Smooth muscle cell (in vitro differentiated cells): ENCODE measurements at regions not wholly inside any gene's neighbourhood (a gene's known extent, or its start where the extent isn't known, plus 50 kb on each side); places are given as distances from the start of the nearest gene placed in this dataset.

Source experiments
- DNase-seq: peaks from one replicate; lab custom pipeline; 2025; ENCODE audit not compliant: unreplicated experiment; lab: John Stamatoyannopoulos, UW
- H2AFZ ChIP-seq: fragments of 200-600 bp; sonication (generic); 2 replicates; pipeline ENCODE4 v1.6.0; 2016; ENCODE audit warnings: antibody characterized with exemption, low read depth, mild to moderate bottlenecking
- H3F3A ChIP-seq: fragments of 200-600 bp; sonication (generic); 2 replicates; pipeline ENCODE4 v1.6.0; 2017; ENCODE audit warnings: antibody characterized with exemption, low read depth
- H3K27ac ChIP-seq: fragments of 200-600 bp; sonication (generic); 2 replicates; pipeline ENCODE4 v1.5.1; 2016; ENCODE audit warnings: low read depth, mild to moderate bottlenecking
- H3K27me3 ChIP-seq: fragments of 200-600 bp; sonication (generic); 2 replicates; pipeline ENCODE4 v1.6.1; 2016; ENCODE audit warnings: low read depth, mild to moderate bottlenecking
- H3K36me3 ChIP-seq: fragments of 200-600 bp; sonication (generic); 2 replicates; pipeline ENCODE4 v1.5.1; 2016; ENCODE audit warnings: low read depth
- H3K4me1 ChIP-seq: fragments of 200-600 bp; sonication (generic); 2 replicates; pipeline ENCODE4 v1.5.1; 2016; ENCODE audit warnings: low read depth
- H3K4me2 ChIP-seq: fragments of 200-600 bp; sonication (generic); 2 replicates; pipeline ENCODE4 v1.6.0; 2016; ENCODE audit warnings: mild to moderate bottlenecking
- H3K4me3 ChIP-seq: fragments of 200-600 bp; sonication (generic); 2 replicates; pipeline ENCODE4 v1.5.1; 2016; ENCODE audit warnings: mild to moderate bottlenecking
- H3K79me2 ChIP-seq: fragments of 200-600 bp; sonication (generic); 2 replicates; pipeline ENCODE4 v1.6.0; 2016; ENCODE audit warnings: low read depth, mild to moderate bottlenecking
- H3K9ac ChIP-seq: fragments of 200-600 bp; sonication (generic); 2 replicates; pipeline ENCODE4 v1.6.0; 2016; ENCODE audit warnings: low read depth
- H3K9me3 ChIP-seq: fragments of 200-600 bp; sonication (generic); replicated peaks from 2 replicates; pipeline ENCODE4 v1.5.1; 2016; ENCODE audit warnings: low read depth
- H4K20me1 ChIP-seq: fragments of 200-600 bp; sonication (generic); 2 replicates; pipeline ENCODE4 v1.6.0; 2016; ENCODE audit warnings: low read depth
- CTCF ChIP-seq: fragments of 200-600 bp; sonication (generic); IDR thresholded peaks from 2 replicates; pipeline ENCODE4 v1.5.1; 2017; ENCODE audit warnings: borderline replicate concordance, mild to moderate bottlenecking, antibody characterized with exemption; ENCODE audit not compliant: insufficient read depth, poor library complexity, severe bottlenecking
- WGBS: methylation state at CpG from one replicate; pipeline ENCODE4 v1.1.7; 2016; ENCODE audit warnings: low lambda C conversion rate; 5-methylcytosine and 5-hydroxymethylcytosine counted together

- 69% methylated on average over 6 of the region's 6 CpGs for WGBS
- DNase-seq = no peak
- Histone ChIP-seq H3K4me3 (no peak overlapping the region), H2AFZ (no peak overlapping the region), H3F3A (no peaks in the 10 kb centered on the region), H3K27ac (no peak overlapping the region), H3K4me2 (no peak overlapping the region), H3K9ac (no peak overlapping the region), H3K36me3 (no peaks in the 10 kb centered on the region), H3K4me1 (no peaks in the 10 kb centered on the region), H3K27me3 (no peaks in the 10 kb centered on the region), H3K79me2 (no peaks in the 10 kb centered on the region), H3K9me3 (no peaks in the 10 kb centered on the region), H4K20me1 (no peaks in the 10 kb centered on the region)
- no peak for TF ChIP-seq CTCF
Measured at GRCh38 chr7:145845345-145845744, 271.3 kb upstream of the CNTNAP2 start.

GRCh38 chr7:145839814-145840213 is 276.8 kb upstream of the CNTNAP2 start:
- no peak overlapping the region for H3K4me2 ChIP-seq
- H3K27me3 ChIP-seq = no peaks in the 10 kb centered on the region
- H3K79me2 ChIP-seq = no peaks in the 10 kb centered on the region
- H3K4me3 ChIP-seq = no peak overlapping the region
- H3K9ac ChIP-seq = no peak overlapping the region
- no peaks in the 10 kb centered on the region for H4K20me1 ChIP-seq
- no peaks in the 10 kb centered on the region for H3F3A ChIP-seq
- no peak for TF ChIP-seq CTCF
- no peaks in the 10 kb centered on the region for H3K9me3 ChIP-seq
- DNase-seq = no peak
- H3K27ac ChIP-seq = no peak overlapping the region
- WGBS = 84% methylated on average over 1 of the region's 1 CpG
- H2AFZ ChIP-seq = no peak overlapping the region
- no peaks in the 10 kb centered on the region for H3K4me1 ChIP-seq
- H3K36me3 ChIP-seq = no peaks in the 10 kb centered on the region

- H3K4me1 ChIP-seq = no peaks in the 10 kb centered on the region
- no peaks in the 10 kb centered on the region for H3K9me3 ChIP-seq
- no peaks in the 10 kb centered on the region for H3K36me3 ChIP-seq
- no peak overlapping the region for H3K4me2 ChIP-seq
- TF ChIP-seq CTCF = no peak
- no peaks in the 10 kb centered on the region for H4K20me1 ChIP-seq
- H3K27me3 ChIP-seq = no peaks in the 10 kb centered on the region
- H3K4me3 ChIP-seq = no peak overlapping the region
- WGBS = 88% methylated on average over 4 of the region's 4 CpGs
- H3K79me2 ChIP-seq = no peaks in the 10 kb centered on the region
- DNase-seq = no peak
- H2AFZ ChIP-seq = no peak overlapping the region
- no peak overlapping the region for H3K27ac ChIP-seq
- no peak overlapping the region for H3K9ac ChIP-seq
- no peaks in the 10 kb centered on the region for H3F3A ChIP-seq
Measured at GRCh38 chr7:145831616-145832206, 284.9 kb upstream of the CNTNAP2 start.

- Histone ChIP-seq H3K4me3 (no peak overlapping the region), H3K36me3 (no peaks in the 10 kb centered on the region)
- 85% methylated on average over 8 of the region's 8 CpGs for WGBS
Measured at GRCh38 chr7:145817687-145818086, 298.9 kb upstream of the CNTNAP2 start.

More at GRCh38 chr7:145817687-145818086, 298.9 kb upstream of the CNTNAP2 start:
- Histone ChIP-seq H3K9me3 (no peaks in the 10 kb centered on the region), H3K4me1 (no peaks in the 10 kb centered on the region), H3K4me2 (no peak overlapping the region), H3K79me2 (no peaks in the 10 kb centered on the region), H4K20me1 (no peaks in the 10 kb centered on the region), H3K9ac (no peak overlapping the region), H3F3A (no peaks in the 10 kb centered on the region), H3K27ac (no peak overlapping the region), H3K27me3 (no peaks in the 10 kb centered on the region), H2AFZ (no peak overlapping the region)
- DNase-seq = no peak
- TF ChIP-seq CTCF = no peak
